Aorta (tissue), 5 donors: ENCODE measurements at regions not wholly inside any gene's neighbourhood (a gene's known extent, or its start where the extent isn't known, plus 50 kb on each side); places are given as distances from the start of the nearest gene placed in this dataset.

Source experiments
- ATAC-seq: fragments of 200-7000 bp; cut with Tn5 transposase; one replicate; pipeline ENCODE4 v1.9.1; 2022; ENCODE audit warnings: moderate library complexity; ENCODE audit not compliant: low FRiP score
- DNase-seq, 2 donors: peaks; one replicate each; pipeline ENCODE4 v3.0.0-alpha.2; 2020
- H3K27ac ChIP-seq, 2 donors: one replicate each; pipeline ENCODE4 v1.5.1; 2013; ENCODE audit warnings: low read length in 2 of 2, mild to moderate bottlenecking in 2 of 2, moderate library complexity in 2 of 2, control low read depth in 1 of 2, inconsistent platforms in 1 of 2, low read depth in 1 of 2
- H3K27me3 ChIP-seq, 2 donors: one replicate each; pipeline ENCODE4 v1.6.1; 2013; ENCODE audit warnings: control low read depth in 1 of 2, low read length in 1 of 2, mild to moderate bottlenecking in 1 of 2, moderate library complexity in 1 of 2; ENCODE audit not compliant: insufficient read depth in 2 of 2, control insufficient read depth in 1 of 2
- H3K36me3 ChIP-seq, 2 donors: one replicate each; pipeline ENCODE4 v1.6.1; 2013; ENCODE audit warnings: control low read depth in 1 of 2, low read length in 1 of 2, mild to moderate bottlenecking in 1 of 2; ENCODE audit not compliant: insufficient read depth in 2 of 2, control insufficient read depth in 1 of 2
- H3K4me1 ChIP-seq, 2 donors: one replicate each; pipeline ENCODE4 v1.6.1; 2013; ENCODE audit warnings: low read length in 2 of 2, control low read depth in 1 of 2, mild to moderate bottlenecking in 1 of 2, moderate library complexity in 1 of 2; ENCODE audit not compliant: insufficient read depth in 2 of 2, control insufficient read depth in 1 of 2
- H3K4me3 ChIP-seq, 2 donors: one replicate each; pipeline ENCODE4 v1.5.1; 2013; ENCODE audit warnings: low read length in 2 of 2, control low read depth in 1 of 2, mild to moderate bottlenecking in 1 of 2
- H3K9me3 ChIP-seq: one replicate; pipeline ENCODE4 v1.6.1; 2013; ENCODE audit warnings: mild to moderate bottlenecking, low read length; ENCODE audit not compliant: control insufficient read depth
- WGBS, 2 donors: extraction: QIAGEN DNeasy Blood & Tissue Kit; methylation state at CpG; one replicate each; pipeline ENCODE4 v1.1.7; 2013; 5-methylcytosine and 5-hydroxymethylcytosine counted together
- intact Hi-C, 2 donors: fragments of 100-400 bp; cut with DNase I; formaldehyde crosslinking; loops; one replicate each; pipeline versions ENCODE4 v1.14.2 to v1.15.0; 2022
- donor health status: healthy with polysubstance abuse.
- donor health status: Bipolar disorder and iron deficiency.
- donor health status: DM: no; HTN: no; CAD: no.
- donor health status: DM: no; HTN: no; CAD: no.
- donor health status: DM: yes; HTN: yes; CAD: no.

GRCh38 chr4:124974152-124974551, 261.6 kb upstream of the ANKRD50 start:
- no peak overlapping the region for H3K4me3 ChIP-seq
- H3K27ac ChIP-seq, result no peak overlapping the region
- no peaks in the 10 kb centered on the region for H3K4me1 ChIP-seq
- 71 to 82% methylated on average over 1 of the region's 1 CpG for WGBS, 2 donors
- no peak for DNase-seq
- intact Hi-C loops, result no loop called here
- H3K9me3 ChIP-seq, result no peaks in the 10 kb centered on the region
- no peaks in the 10 kb centered on the region for H3K36me3 ChIP-seq
- H3K27me3 ChIP-seq, result no peaks in the 10 kb centered on the region
- ATAC-seq, result no peak

GRCh38 chr4:124973716-124974115, 261.2 kb upstream of the ANKRD50 start:
- 92 to 94% methylated on average over 1 of the region's 1 CpG for WGBS, 2 donors
- DNase-seq (no peak), ATAC-seq (no peak)
- Histone ChIP-seq H3K27ac (no peak overlapping the region), H3K27me3 (no peaks in the 10 kb centered on the region), H3K4me1 (no peaks in the 10 kb centered on the region), H3K9me3 (no peaks in the 10 kb centered on the region), H3K4me3 (no peak overlapping the region), H3K36me3 (no peaks in the 10 kb centered on the region)
- intact Hi-C loops, result no loop called here

DNA sequence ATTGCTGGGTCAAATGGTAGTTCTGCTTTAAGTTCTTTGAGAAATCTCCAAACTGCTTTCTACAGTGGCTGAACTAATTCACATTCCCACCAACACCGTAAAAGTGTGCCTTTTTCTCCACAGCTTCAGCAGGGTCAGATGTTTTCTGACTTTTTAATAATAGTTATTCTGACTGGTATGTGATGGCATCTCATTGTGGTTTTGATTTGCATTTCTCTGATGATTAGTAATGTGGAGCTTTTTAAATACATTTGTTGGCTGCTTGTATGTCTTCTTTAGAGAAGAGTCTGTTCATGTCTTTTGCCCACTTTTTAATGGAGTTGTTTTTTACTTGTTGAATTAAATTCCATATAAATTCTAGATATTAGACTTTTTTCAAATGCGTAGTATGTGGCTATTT, 257.5 kb upstream of the ANKRD50 start:
- DNase-seq (no peak), ATAC-seq (no peak)
- Histone ChIP-seq H3K27me3 (no peaks in the 10 kb centered on the region), H3K36me3 (no peaks in the 10 kb centered on the region), H3K4me1 (no peaks in the 10 kb centered on the region), H3K9me3 (no peaks in the 10 kb centered on the region), H3K27ac (no peak overlapping the region), H3K4me3 (no peak overlapping the region)
- intact Hi-C loops, result no loop called here
- WGBS, 2 donors, result 94 to 99% methylated on average over 2 of the region's 2 CpGs

DNA sequence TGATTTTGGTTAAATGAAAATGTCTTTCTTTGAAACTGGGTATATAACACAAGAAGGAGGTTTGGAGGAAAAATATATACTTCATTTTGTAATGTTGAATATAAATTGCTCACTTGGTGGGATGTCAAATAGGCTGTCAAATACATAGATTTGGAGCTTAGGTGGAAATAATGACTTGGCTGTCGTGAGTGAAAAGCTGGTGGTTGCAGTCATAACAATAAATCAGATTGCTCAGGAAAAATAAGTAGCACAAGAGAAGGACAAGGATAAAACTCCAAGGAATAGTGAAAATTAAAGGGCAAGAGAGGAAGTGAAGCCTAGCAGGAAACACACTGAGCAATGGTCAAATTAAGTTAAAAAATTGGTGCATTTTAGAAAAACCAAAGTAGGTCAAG, 253.0 kb upstream of the ANKRD50 start:
- no peak for DNase-seq
- peaks cover 3% of the 10 kb centered on the region for H3K9me3 ChIP-seq
- intact Hi-C loops, result no loop called here
- no peaks in the 10 kb centered on the region for H3K27me3 ChIP-seq
- 88 to 91% methylated on average over 1 of the region's 1 CpG for WGBS, 2 donors
- no peak for ATAC-seq
- H3K36me3 ChIP-seq, result no peaks in the 10 kb centered on the region
- no peaks in the 10 kb centered on the region for H3K4me1 ChIP-seq
- H3K4me3 ChIP-seq, result no peak overlapping the region
- H3K27ac ChIP-seq, result no peak overlapping the region

GRCh38 chr4:124964852-124965496, 252.4 kb upstream of the ANKRD50 start:
- WGBS, 2 donors, result 87 to 92% methylated on average over 5 of the region's 5 CpGs

GRCh38 chr4:124964251-124964650, 251.7 kb upstream of the ANKRD50 start:
- Histone ChIP-seq H3K9me3 (peaks cover 3% of the 10 kb centered on the region), H3K4me3 (no peak overlapping the region), H3K4me1 (no peaks in the 10 kb centered on the region), H3K27ac (no peak overlapping the region), H3K27me3 (no peaks in the 10 kb centered on the region), H3K36me3 (no peaks in the 10 kb centered on the region)
- no peak for ATAC-seq
- intact Hi-C loops, result no loop called here
- DNase-seq, result no peak
- 95 to 98% methylated on average over 2 of the region's 2 CpGs for WGBS, 2 donors

More at GRCh38 chr4:124964852-124965496, 252.4 kb upstream of the ANKRD50 start:
- Histone ChIP-seq H3K4me3 (no peak overlapping the region), H3K9me3 (peaks cover 3% of the 10 kb centered on the region), H3K27me3 (no peaks in the 10 kb centered on the region), H3K36me3 (no peaks in the 10 kb centered on the region), H3K4me1 (no peaks in the 10 kb centered on the region), H3K27ac (no peak overlapping the region)
- ATAC-seq (no peak), DNase-seq (no peak)
- intact Hi-C loops, result no loop called here

- DNase-seq (no peak), ATAC-seq (no peak)
- H3K4me1 ChIP-seq, result no peaks in the 10 kb centered on the region
- WGBS, 2 donors, result 92 to 94% methylated on average over 4 of the region's 4 CpGs
- intact Hi-C loops, result no loop called here
- peaks cover 3% of the 10 kb centered on the region for H3K9me3 ChIP-seq
- H3K27ac ChIP-seq, result no peak overlapping the region
- H3K27me3 ChIP-seq, result no peaks in the 10 kb centered on the region
- H3K4me3 ChIP-seq, result no peak overlapping the region
- H3K36me3 ChIP-seq, result no peaks in the 10 kb centered on the region
Observed at GRCh38 chr4:124961138-124961750, 248.7 kb upstream of the ANKRD50 start.

- ATAC-seq, result no peak
Observed at GRCh38 chr4:124958847-124959246, 246.3 kb upstream of the ANKRD50 start.

DNA sequence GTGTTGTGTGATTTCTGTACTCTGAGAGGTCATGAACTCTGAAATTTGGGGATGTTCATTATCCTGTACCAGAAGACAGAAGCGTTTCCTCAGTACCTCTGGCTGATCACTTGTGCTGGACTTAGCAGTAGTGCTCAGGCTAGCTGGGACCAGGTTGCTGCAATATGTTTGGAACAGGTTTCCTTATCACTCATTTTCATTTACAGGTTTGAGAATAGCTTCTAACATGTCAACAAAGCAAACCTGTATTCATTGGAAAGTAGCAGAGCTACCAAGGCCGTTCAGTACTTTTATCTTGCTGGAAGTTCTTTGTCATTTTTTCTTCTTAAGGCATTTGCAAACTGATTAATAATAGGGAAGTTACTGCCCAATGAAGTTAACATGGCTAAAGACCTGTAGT, 242.9 kb upstream of the ANKRD50 start:
- H3K36me3 ChIP-seq, result no peaks in the 10 kb centered on the region
- H3K9me3 ChIP-seq, result no peaks in the 10 kb centered on the region
- intact Hi-C loops, result no loop called here
- ATAC-seq (no peak), DNase-seq (no peak)
- no peak overlapping the region for H3K4me3 ChIP-seq
- no peak overlapping the region for H3K27ac ChIP-seq
- 81 to 82% methylated on average over 2 of the region's 2 CpGs for WGBS, 2 donors
- no peaks in the 10 kb centered on the region for H3K27me3 ChIP-seq
- no peaks in the 10 kb centered on the region for H3K4me1 ChIP-seq

More at GRCh38 chr4:124958847-124959246, 246.3 kb upstream of the ANKRD50 start:
- H3K4me1 ChIP-seq, result no peaks in the 10 kb centered on the region
- no peak overlapping the region for H3K27ac ChIP-seq
- WGBS, 2 donors, result 92 to 95% methylated on average over 1 of the region's 1 CpG
- DNase-seq, result no peak
- no peaks in the 10 kb centered on the region for H3K27me3 ChIP-seq
- no peaks in the 10 kb centered on the region for H3K36me3 ChIP-seq
- H3K9me3 ChIP-seq, result peaks cover 3% of the 10 kb centered on the region
- intact Hi-C loops, result no loop called here
- no peak overlapping the region for H3K4me3 ChIP-seq
